Activated CD8-positive, alpha-beta T cell treated with anti-CD3 and anti-CD28 coated beads for 36 hours (primary cell): ENCODE measurements at regions not wholly inside any gene's neighbourhood (a gene's known extent, or its start where the extent isn't known, plus 50 kb on each side); places are given as distances from the start of the nearest gene placed in this dataset.
"Not testable (repeated sequence)": the region's sequence is repeated elsewhere in the genome, so short reads cannot be mapped to it uniquely, and the experiment has no call there.

Experiments
- ATAC-seq: fragments of 200-7000 bp; cut with Tn5 transposase; one replicate; pipeline ENCODE4 v1.10.0; 2021; ENCODE audit warnings: mild to moderate bottlenecking, moderate library complexity
- CTCF ChIA-PET: fragments of 350-600 bp; sonication (Branson Sonifier 250); formaldehyde crosslinking; loops from one replicate; lab custom pipeline; 2021; ENCODE audit warnings: antibody characterized with exemption; lab: Charles Lee
- POLR2A ChIA-PET: fragments of 350-600 bp; sonication (Branson Sonifier 250); formaldehyde crosslinking; loops from one replicate; lab custom pipeline; 2021; ENCODE audit warnings: antibody characterized with exemption; lab: Charles Lee
- DNase-seq: peaks from one replicate; pipeline ENCODE4 v3.0.0-alpha.2; 2020
- H3K27ac Mint-ChIP-seq: one replicate; pipeline ENCODE4 v1.8.0; 2021; ENCODE audit warnings: mild to moderate bottlenecking, mixed read lengths
- H3K27me3 Mint-ChIP-seq: one replicate; pipeline ENCODE4 v1.8.0; 2021; ENCODE audit warnings: mixed read lengths
- H3K36me3 Mint-ChIP-seq: one replicate; pipeline ENCODE4 v1.8.0; 2021; ENCODE audit warnings: low read depth, mixed read lengths
- H3K4me1 Mint-ChIP-seq: one replicate; pipeline ENCODE4 v1.8.0; 2021; ENCODE audit warnings: low read depth, mixed read lengths
- H3K4me3 Mint-ChIP-seq: one replicate; pipeline ENCODE4 v1.8.0; 2021; ENCODE audit warnings: mild to moderate bottlenecking, moderate library complexity, mixed read lengths
- H3K9me3 Mint-ChIP-seq: one replicate; pipeline ENCODE4 v1.8.0; 2021; ENCODE audit warnings: mixed read lengths
- intact Hi-C: fragments of 100-400 bp; cut with micrococcal nuclease; formaldehyde crosslinking; loops from one replicate; pipeline ENCODE4 v1.10.0; 2022
- TF ChIP-seq, protein P1 (sequence below): fragments of 200-600 bp; IDR thresholded peaks from one replicate; pipeline ENCODE4 v1.8.0; 2022; ENCODE audit warnings: antibody characterized with exemption, mild to moderate bottlenecking

- TF ChIP-seq, protein P1, sequence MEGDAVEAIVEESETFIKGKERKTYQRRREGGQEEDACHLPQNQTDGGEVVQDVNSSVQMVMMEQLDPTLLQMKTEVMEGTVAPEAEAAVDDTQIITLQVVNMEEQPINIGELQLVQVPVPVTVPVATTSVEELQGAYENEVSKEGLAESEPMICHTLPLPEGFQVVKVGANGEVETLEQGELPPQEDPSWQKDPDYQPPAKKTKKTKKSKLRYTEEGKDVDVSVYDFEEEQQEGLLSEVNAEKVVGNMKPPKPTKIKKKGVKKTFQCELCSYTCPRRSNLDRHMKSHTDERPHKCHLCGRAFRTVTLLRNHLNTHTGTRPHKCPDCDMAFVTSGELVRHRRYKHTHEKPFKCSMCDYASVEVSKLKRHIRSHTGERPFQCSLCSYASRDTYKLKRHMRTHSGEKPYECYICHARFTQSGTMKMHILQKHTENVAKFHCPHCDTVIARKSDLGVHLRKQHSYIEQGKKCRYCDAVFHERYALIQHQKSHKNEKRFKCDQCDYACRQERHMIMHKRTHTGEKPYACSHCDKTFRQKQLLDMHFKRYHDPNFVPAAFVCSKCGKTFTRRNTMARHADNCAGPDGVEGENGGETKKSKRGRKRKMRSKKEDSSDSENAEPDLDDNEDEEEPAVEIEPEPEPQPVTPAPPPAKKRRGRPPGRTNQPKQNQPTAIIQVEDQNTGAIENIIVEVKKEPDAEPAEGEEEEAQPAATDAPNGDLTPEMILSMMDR = no peak
- no peak overlapping the region for H3K4me3 Mint-ChIP-seq
- DNase-seq = no peak
- no peaks in the 10 kb centered on the region for H3K4me1 Mint-ChIP-seq
- ChIA-PET POLR2A (no interaction called here), CTCF (no interaction called here)
- intact Hi-C loops = no loop called here
- H3K9me3 Mint-ChIP-seq = no peaks in the 10 kb centered on the region
- peaks cover 12% of the 10 kb centered on the region for H3K27me3 Mint-ChIP-seq
- no peaks in the 10 kb centered on the region for H3K36me3 Mint-ChIP-seq
- H3K27ac Mint-ChIP-seq = no peak overlapping the region
- ATAC-seq = no peak
Measured at GRCh38 chr5:115428248-115428647, 116.3 kb downstream of the FEM1C start.

GRCh38 chr5:115424446-115424845, 120.1 kb downstream of the FEM1C start:
- TF ChIP-seq, protein P1 = no peak
- no peak for ATAC-seq
- H3K27ac Mint-ChIP-seq = no peak overlapping the region
- no peaks in the 10 kb centered on the region for H3K36me3 Mint-ChIP-seq
- ChIA-PET POLR2A (no interaction called here), CTCF (no interaction called here)
- no peaks in the 10 kb centered on the region for H3K4me1 Mint-ChIP-seq
- H3K9me3 Mint-ChIP-seq = no peaks in the 10 kb centered on the region
- H3K4me3 Mint-ChIP-seq = no peak overlapping the region
- no peak for DNase-seq
- H3K27me3 Mint-ChIP-seq = peaks cover 15% of the 10 kb centered on the region
- intact Hi-C loops = no loop called here

DNA sequence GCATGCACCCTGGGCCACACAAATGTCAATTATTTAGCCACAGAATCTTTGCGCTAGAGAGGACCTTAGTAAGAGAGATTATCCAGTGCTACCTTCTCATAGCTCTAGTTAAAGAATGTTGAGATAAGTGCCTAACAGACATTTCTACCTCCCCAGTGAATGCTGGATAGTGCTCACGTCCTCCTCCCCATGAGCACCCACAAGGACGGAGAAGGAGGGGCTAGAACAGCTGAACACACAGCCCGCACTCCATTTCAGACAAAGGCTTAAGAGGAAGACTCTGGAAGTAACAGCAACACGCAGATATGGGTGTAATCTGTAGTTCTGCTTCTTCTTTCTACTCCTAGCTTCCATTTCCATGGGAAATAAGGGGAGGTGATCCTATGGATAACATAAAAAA, 120.5 kb downstream of the FEM1C start:
- H3K27me3 Mint-ChIP-seq = peaks cover 16% of the 10 kb centered on the region
- no peaks in the 10 kb centered on the region for H3K9me3 Mint-ChIP-seq
- DNase-seq = no peak
- POLR2A ChIA-PET = no interaction called here
- no peak for ATAC-seq
- H3K4me3 Mint-ChIP-seq = no peak overlapping the region
- no peaks in the 10 kb centered on the region for H3K4me1 Mint-ChIP-seq
- intact Hi-C loops = no loop called here
- no peak overlapping the region for H3K27ac Mint-ChIP-seq
- TF ChIP-seq, protein P1 = no peak
- CTCF ChIA-PET = no interaction called here
- H3K36me3 Mint-ChIP-seq = no peaks in the 10 kb centered on the region

DNA sequence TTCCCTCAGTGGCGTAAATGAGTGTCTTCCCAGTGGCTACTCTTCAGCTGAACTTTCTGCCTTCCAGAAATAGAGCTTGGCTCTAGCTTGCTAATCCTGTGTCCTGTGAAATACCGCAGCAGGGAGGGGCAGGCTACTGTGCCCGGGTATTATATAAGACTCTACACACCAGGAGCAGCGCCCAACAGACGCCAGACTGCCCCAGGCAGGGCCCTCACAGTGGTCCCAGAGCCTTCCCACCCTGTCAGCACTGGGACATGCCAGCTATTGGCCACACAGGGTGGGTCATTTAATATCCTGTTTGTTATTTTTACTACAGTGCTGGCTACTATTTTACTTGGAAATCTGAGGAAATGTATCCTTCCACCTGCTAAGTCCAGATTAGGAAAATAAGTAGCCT, 121.0 kb downstream of the FEM1C start:
- H3K4me3 Mint-ChIP-seq = no peak overlapping the region
- no peaks in the 10 kb centered on the region for H3K36me3 Mint-ChIP-seq
- ChIA-PET POLR2A (no interaction called here), CTCF (no interaction called here)
- H3K27ac Mint-ChIP-seq = no peak overlapping the region
- DNase-seq (no peak), ATAC-seq (no peak)
- no peaks in the 10 kb centered on the region for H3K9me3 Mint-ChIP-seq
- peaks cover 19% of the 10 kb centered on the region for H3K27me3 Mint-ChIP-seq
- TF ChIP-seq, protein P1 = no peak
- intact Hi-C loops = no loop called here
- no peaks in the 10 kb centered on the region for H3K4me1 Mint-ChIP-seq

DNA sequence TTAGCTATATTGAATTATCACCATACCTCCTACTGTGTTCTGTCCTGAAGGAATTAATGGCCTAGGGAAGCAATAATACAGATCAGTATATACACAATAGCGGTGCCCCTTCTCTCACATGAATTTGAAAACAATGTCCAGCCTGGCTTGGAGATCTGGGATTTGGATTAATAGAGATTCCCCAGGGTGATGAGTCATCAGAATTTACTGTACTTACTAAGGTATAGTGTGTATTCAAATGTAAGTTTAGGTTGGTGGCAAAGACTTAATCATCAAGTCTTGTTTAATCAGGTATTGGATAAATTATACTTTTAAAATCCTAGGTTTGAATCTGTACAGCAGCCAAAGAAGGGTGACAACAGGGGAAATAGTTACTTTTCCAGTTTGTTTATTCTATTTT, 121.5 kb downstream of the FEM1C start:
- Mint-ChIP-seq H3K27ac (no peak overlapping the region), H3K4me3 (no peak overlapping the region), H3K27me3 (peaks cover 19% of the 10 kb centered on the region), H3K9me3 (no peaks in the 10 kb centered on the region), H3K36me3 (no peaks in the 10 kb centered on the region), H3K4me1 (no peaks in the 10 kb centered on the region)
- POLR2A ChIA-PET = no interaction called here
- CTCF ChIA-PET = interaction anchor here (1.0 kb wide), 1 partner anchor 8 kb away, joined by 3 read pairs; no protein-coding TSS in a partner anchor
- ATAC-seq = no peak
- intact Hi-C loops = no loop called here
- no peak for DNase-seq
- TF ChIP-seq, protein P1 = no peak

DNA sequence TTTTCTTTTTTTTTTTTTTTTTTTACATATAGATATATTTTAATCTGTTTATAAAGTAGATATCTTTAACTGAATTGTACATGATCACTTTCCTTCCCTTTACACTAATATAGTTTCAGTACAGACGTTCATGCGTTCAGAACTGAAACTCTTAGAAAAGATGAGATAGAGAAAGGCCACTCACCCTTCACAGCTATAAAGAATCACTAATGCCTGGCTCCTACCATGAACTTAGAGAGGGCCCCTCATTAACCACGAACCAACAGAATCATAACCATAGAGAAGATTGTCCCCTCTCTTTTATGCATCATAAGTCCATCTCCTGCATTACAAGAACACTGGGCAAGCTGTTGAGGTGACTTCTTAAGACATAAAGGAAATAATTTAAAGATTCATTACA, 123.8 kb downstream of the FEM1C start:
- H3K4me1 Mint-ChIP-seq, H3K9me3 Mint-ChIP-seq, ATAC-seq, H3K4me3 Mint-ChIP-seq, H3K36me3 Mint-ChIP-seq, H3K27me3 Mint-ChIP-seq, CTCF ChIA-PET, POLR2A ChIA-PET, intact Hi-C loops, H3K27ac Mint-ChIP-seq, DNase-seq: not testable (repeated sequence)
